HG03025 (cell line): ENCODE measurements at regions not wholly inside any gene's neighbourhood (a gene's known extent, or its start where the extent isn't known, plus 50 kb on each side); places are given as distances from the start of the nearest gene placed in this dataset.
"Not testable (repeated sequence)": the region's sequence is repeated elsewhere in the genome, so short reads cannot be mapped to it uniquely, and the experiment has no call there.

Source experiments
- ATAC-seq: cut with Tn5 transposase; IDR thresholded peaks from one replicate; pipeline ENCODE4 v1.9.1; 2021; ENCODE audit warnings: mild to moderate bottlenecking, moderate library complexity; ENCODE audit not compliant: unreplicated experiment, low FRiP score

- no peak for ATAC-seq
These were observed 598.9 kb downstream of the RFPL4B start for GRCh38 chr6:112946051-112946450.

- no peak for ATAC-seq
These were observed 600.4 kb downstream of the RFPL4B start for GRCh38 chr6:112947507-112947906.

GRCh38 chr6:112951829-112952228, 604.7 kb downstream of the RFPL4B start:
- ATAC-seq: no peak

- not testable (repeated sequence) for ATAC-seq
These were observed 608.6 kb downstream of the RFPL4B start for GRCh38 chr6:112955743-112956142.

- no peak for ATAC-seq
These were observed 609.8 kb downstream of the RFPL4B start for GRCh38 chr6:112956696-112957535.

GRCh38 chr6:112957536-112957916, 610.4 kb downstream of the RFPL4B start:
- ATAC-seq: no peak

- not testable (repeated sequence) for ATAC-seq
These were observed 613.0 kb downstream of the RFPL4B start for GRCh38 chr6:112960130-112960529.

GRCh38 chr6:112967974-112968373, 620.8 kb downstream of the RFPL4B start:
- ATAC-seq: no peak

GRCh38 chr6:112971651-112972050, 624.5 kb downstream of the RFPL4B start:
- ATAC-seq: no peak

- not testable (repeated sequence) for ATAC-seq
These were observed 627.8 kb downstream of the RFPL4B start for GRCh38 chr6:112974931-112975330.

GRCh38 chr6:112976579-112976978, 629.4 kb downstream of the RFPL4B start:
- ATAC-seq: not testable (repeated sequence)

GRCh38 chr6:112979830-112980229, 632.7 kb downstream of the RFPL4B start:
- no peak for ATAC-seq

- ATAC-seq: no peak
These were observed 633.5 kb downstream of the RFPL4B start for GRCh38 chr6:112980676-112981075.

- no peak for ATAC-seq
These were observed 636.7 kb downstream of the RFPL4B start for GRCh38 chr6:112983713-112984261.

- ATAC-seq: no peak
These were observed 637.8 kb downstream of the RFPL4B start for GRCh38 chr6:112984899-112985298.

- no peak for ATAC-seq
These were observed 639.2 kb downstream of the RFPL4B start for GRCh38 chr6:112986321-112986720.

GRCh38 chr6:112988748-112989147, 641.6 kb downstream of the RFPL4B start:
- no peak for ATAC-seq

GRCh38 chr6:112990971-112991370, 643.8 kb downstream of the RFPL4B start:
- ATAC-seq: no peak

- ATAC-seq: no peak
These were observed 644.8 kb downstream of the RFPL4B start for GRCh38 chr6:112991912-112992311.

GRCh38 chr6:112997421-112998085, 650.4 kb downstream of the RFPL4B start:
- no peak for ATAC-seq

GRCh38 chr6:113004054-113004453, 656.9 kb downstream of the RFPL4B start:
- no peak for ATAC-seq
